ENCODE measurements at regions not wholly inside any gene's neighbourhood (a gene's known extent, or its start where the extent isn't known, plus 50 kb on each side); places are given as distances from the start of the nearest gene placed in this dataset.

DNA sequence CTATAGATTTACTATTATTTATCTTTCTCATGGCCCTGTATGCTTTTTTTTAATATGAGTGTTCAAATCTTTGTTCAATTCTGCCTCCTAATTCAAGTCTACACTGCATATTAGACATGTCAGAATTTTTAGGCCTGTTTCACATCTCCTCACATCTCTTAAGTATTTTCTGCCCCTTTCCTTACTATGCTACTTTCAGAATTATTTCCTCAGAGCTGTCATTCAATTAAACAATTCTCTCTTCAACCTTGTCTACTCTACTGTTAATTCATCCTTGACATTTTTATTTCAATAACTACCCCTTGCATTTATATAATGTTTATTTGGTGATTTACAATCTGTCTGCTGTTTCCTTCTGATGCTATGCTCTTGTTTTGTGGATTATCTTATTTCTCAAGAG is 91.1 kb downstream of the CAPZA3 start:
- TF ChIP-seq CTCF (IDR thresholded peaks at IDR 0.05; ENCODE audit: extremely low read depth in 1 of 2, insufficient read depth in 1 of 2, low read depth in 1 of 2, low read length in 2 of 2), result no peak
- no peak for TF ChIP-seq EZH2 (IDR thresholded peaks at IDR 0.05; ENCODE audit: borderline replicate concordance, low read depth, low read length, severe bottlenecking)
- TF ChIP-seq, protein P1, sequence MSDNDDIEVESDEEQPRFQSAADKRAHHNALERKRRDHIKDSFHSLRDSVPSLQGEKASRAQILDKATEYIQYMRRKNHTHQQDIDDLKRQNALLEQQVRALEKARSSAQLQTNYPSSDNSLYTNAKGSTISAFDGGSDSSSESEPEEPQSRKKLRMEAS (IDR thresholded peaks at IDR 0.05; ENCODE audit: insufficient read depth, insufficient read length), result no peak
